ENCODE measurements at regions not wholly inside any gene's neighbourhood (a gene's known extent, or its start where the extent isn't known, plus 50 kb on each side); places are given as distances from the start of the nearest gene placed in this dataset.
"Not testable (repeated sequence)": the region's sequence is repeated elsewhere in the genome, so short reads cannot be mapped to it uniquely, and the experiment has no call there.

GRCh38 chr5:39948867-39949468, 524.2 kb upstream of the DAB2 start:
- peak; percentile 27 for DNase-seq (ENCODE audit: low read depth)
- H3K4me3 ChIP-seq (ENCODE audit: low read depth, low read length): no peak overlapping the region

- DNase-seq (ENCODE audit: low read depth): no peak
- H3K4me3 ChIP-seq (ENCODE audit: low read depth, low read length): no peak overlapping the region
Observed at GRCh38 chr5:39948341-39948740, 523.6 kb upstream of the DAB2 start.

GRCh38 chr5:39947657-39948056, 522.9 kb upstream of the DAB2 start:
- peak; percentile 24 for DNase-seq (ENCODE audit: low read depth)
- no peak overlapping the region for H3K4me3 ChIP-seq (ENCODE audit: low read depth, low read length)

- DNase-seq (ENCODE audit: low read depth): no peak
- no peak overlapping the region for H3K4me3 ChIP-seq (ENCODE audit: low read depth, low read length)
Observed at GRCh38 chr5:39946356-39947045, 521.7 kb upstream of the DAB2 start.

- no peak for DNase-seq (ENCODE audit: low read depth)
- no peak overlapping the region for H3K4me3 ChIP-seq (ENCODE audit: low read depth, low read length)
Observed at GRCh38 chr5:39945870-39946269, 521.1 kb upstream of the DAB2 start.

GRCh38 chr5:39943811-39944210, 519.0 kb upstream of the DAB2 start:
- no peak overlapping the region for H3K4me3 ChIP-seq (ENCODE audit: low read depth, low read length)
- peak; percentile 40 for DNase-seq (ENCODE audit: low read depth)

- H3K4me3 ChIP-seq (ENCODE audit: low read depth, low read length): no peak overlapping the region
- no peak for DNase-seq (ENCODE audit: low read depth)
Observed at GRCh38 chr5:39942606-39943005, 517.8 kb upstream of the DAB2 start.

GRCh38 chr5:39941416-39941815, 516.6 kb upstream of the DAB2 start:
- no peak overlapping the region for H3K4me3 ChIP-seq (ENCODE audit: low read depth, low read length)
- no peak for DNase-seq (ENCODE audit: low read depth)

GRCh38 chr5:39934830-39935229, 510.1 kb upstream of the DAB2 start:
- DNase-seq (ENCODE audit: low read depth): no peak
- H3K4me3 ChIP-seq (ENCODE audit: low read depth, low read length): no peak overlapping the region

- no peak for DNase-seq (ENCODE audit: low read depth)
- H3K4me3 ChIP-seq (ENCODE audit: low read depth, low read length): no peak overlapping the region
Observed at GRCh38 chr5:39933061-39933460, 508.3 kb upstream of the DAB2 start.

GRCh38 chr5:39928709-39929108, 503.9 kb upstream of the DAB2 start:
- no peak for DNase-seq (ENCODE audit: low read depth)

GRCh38 chr5:39919876-39920275, 495.1 kb upstream of the DAB2 start:
- no peak for DNase-seq (ENCODE audit: low read depth)
- no peak overlapping the region for H3K4me3 ChIP-seq (ENCODE audit: low read depth, low read length)

More at GRCh38 chr5:39928709-39929108, 503.9 kb upstream of the DAB2 start:
- H3K4me3 ChIP-seq (ENCODE audit: low read depth, low read length): no peak overlapping the region

GRCh38 chr5:39912906-39913305, 488.1 kb upstream of the DAB2 start:
- DNase-seq (ENCODE audit: low read depth): no peak

GRCh38 chr5:39907267-39907951, 482.6 kb upstream of the DAB2 start:
- not testable (repeated sequence) for H3K4me3 ChIP-seq (ENCODE audit: low read depth, low read length); DNase-seq (ENCODE audit: low read depth)

More at GRCh38 chr5:39912906-39913305, 488.1 kb upstream of the DAB2 start:
- no peak overlapping the region for H3K4me3 ChIP-seq (ENCODE audit: low read depth, low read length)

- DNase-seq (ENCODE audit: low read depth): no peak
Observed at GRCh38 chr5:39906146-39906545, 481.4 kb upstream of the DAB2 start.

GRCh38 chr5:39905356-39905755, 480.6 kb upstream of the DAB2 start:
- no peak overlapping the region for H3K4me3 ChIP-seq (ENCODE audit: low read depth, low read length)
- no peak for DNase-seq (ENCODE audit: low read depth)

More at GRCh38 chr5:39906146-39906545, 481.4 kb upstream of the DAB2 start:
- no peak overlapping the region for H3K4me3 ChIP-seq (ENCODE audit: low read depth, low read length)

GRCh38 chr5:39902626-39903025, 477.8 kb upstream of the DAB2 start:
- no peak for DNase-seq (ENCODE audit: low read depth)
- no peak overlapping the region for H3K4me3 ChIP-seq (ENCODE audit: low read depth, low read length)

- DNase-seq (ENCODE audit: low read depth): no peak
- H3K4me3 ChIP-seq (ENCODE audit: low read depth, low read length): no peak overlapping the region
Observed at GRCh38 chr5:39898731-39899130, 474.0 kb upstream of the DAB2 start.

- no peak for DNase-seq (ENCODE audit: low read depth)
- no peak overlapping the region for H3K4me3 ChIP-seq (ENCODE audit: low read depth, low read length)
Observed at GRCh38 chr5:39896706-39897105, 471.9 kb upstream of the DAB2 start.

- H3K4me3 ChIP-seq (ENCODE audit: low read depth, low read length): no peak overlapping the region
- no peak for DNase-seq (ENCODE audit: low read depth)
Observed at GRCh38 chr5:39896104-39896503, 471.3 kb upstream of the DAB2 start.

- H3K4me3 ChIP-seq (ENCODE audit: low read depth, low read length): no peak overlapping the region
- peak; percentile 13 for DNase-seq (ENCODE audit: low read depth)
Observed at GRCh38 chr5:39892708-39893107, 467.9 kb upstream of the DAB2 start.

Data from skeletal muscle cell (primary cell).